Stimulated activated naive B cell treated with anti-CD40 and anti-IgM and Interleukin-4, amounts not matched to agents 10 μg/mL and 1 μg/mL and 100 μg/mL, for 72 hours (primary cell): ENCODE measurements at regions not wholly inside any gene's neighbourhood (a gene's known extent, or its start where the extent isn't known, plus 50 kb on each side); places are given as distances from the start of the nearest gene placed in this dataset.
A peak's percentile ranks its signal among the peaks of the same experiment; 100 is the strongest.

ENCODE experiments used
- ATAC-seq, 2 donors: fragments of 150-1000 bp; cut with Tn5 transposase; replicated peaks; 2 replicates each; pipeline ENCODE4 v1.10.0; 2021; ENCODE audit warnings: moderate library complexity in 1 of 2
- DNase-seq: peaks from one replicate; pipeline ENCODE4 v3.0.0; 2021
- H3K27ac Mint-ChIP-seq: one replicate; pipeline ENCODE4 v1.8.0; 2022; ENCODE audit warnings: mild to moderate bottlenecking, mixed read lengths
- H3K27me3 Mint-ChIP-seq, 2 donors: one replicate each; pipeline ENCODE4 v1.8.0; 2022; ENCODE audit warnings: mixed read lengths in 2 of 2
- H3K36me3 Mint-ChIP-seq, 2 donors: one replicate each; pipeline ENCODE4 v1.8.0; 2022; ENCODE audit warnings: mixed read lengths in 2 of 2, mild to moderate bottlenecking in 1 of 2
- H3K4me1 Mint-ChIP-seq, 2 donors: one replicate each; pipeline ENCODE4 v1.8.0; 2022; ENCODE audit warnings: mixed read lengths in 2 of 2, mild to moderate bottlenecking in 1 of 2
- H3K4me3 Mint-ChIP-seq, 2 donors: one replicate each; pipeline ENCODE4 v1.8.0; 2022; ENCODE audit warnings: mild to moderate bottlenecking in 2 of 2, mixed read lengths in 2 of 2, moderate library complexity in 1 of 2
- H3K9me3 Mint-ChIP-seq, 2 donors: one replicate each; pipeline ENCODE4 v1.8.0; 2022; ENCODE audit warnings: mixed read lengths in 2 of 2, mild to moderate bottlenecking in 1 of 2

- no peak for DNase-seq
- H3K36me3 Mint-ChIP-seq: peaks cover 0 to 4% of the 10 kb centered on the region in 2 donors
- peaks cover 2 to 6% of the 10 kb centered on the region in 2 donors for H3K4me1 Mint-ChIP-seq
- no peak overlapping the region for H3K27ac Mint-ChIP-seq
- ATAC-seq: no peak
- H3K27me3 Mint-ChIP-seq: peaks cover 14 to 19% of the 10 kb centered on the region in 2 donors
- H3K9me3 Mint-ChIP-seq: peaks cover 0 to 6% of the 10 kb centered on the region in 2 donors
- H3K4me3 Mint-ChIP-seq: no peak overlapping the region
These were observed 231.9 kb upstream of the RAB6C start for GRCh38 chr2:129747500-129748125.

- Mint-ChIP-seq H3K4me3 (no peak overlapping the region), H3K27me3 (peaks cover 14 to 19% of the 10 kb centered on the region in 2 donors), H3K36me3 (peaks cover 0 to 4% of the 10 kb centered on the region in 2 donors), H3K4me1 (peaks cover 2 to 6% of the 10 kb centered on the region in 2 donors), H3K27ac (no peak overlapping the region), H3K9me3 (peaks cover 0 to 6% of the 10 kb centered on the region in 2 donors)
- ATAC-seq (peak; percentile 49 to 57), DNase-seq (no peak)
These were observed 231.2 kb upstream of the RAB6C start for GRCh38 chr2:129748250-129748649.

GRCh38 chr2:129748653-129749052 is 230.8 kb upstream of the RAB6C start:
- peaks cover 2 to 6% of the 10 kb centered on the region in 2 donors for H3K4me1 Mint-ChIP-seq
- peaks cover 14 to 19% of the 10 kb centered on the region in 2 donors for H3K27me3 Mint-ChIP-seq
- H3K9me3 Mint-ChIP-seq: peaks cover 0 to 6% of the 10 kb centered on the region in 2 donors
- ATAC-seq (peak; percentile 45 to 54), DNase-seq (no peak)
- H3K4me3 Mint-ChIP-seq: no peak overlapping the region
- H3K27ac Mint-ChIP-seq: no peak overlapping the region
- H3K36me3 Mint-ChIP-seq: peaks cover 0 to 4% of the 10 kb centered on the region in 2 donors

- DNase-seq: no peak
- peaks cover 0 to 4% of the 10 kb centered on the region in 2 donors for H3K36me3 Mint-ChIP-seq
- no peak overlapping the region for H3K4me3 Mint-ChIP-seq
- no peak overlapping the region for H3K27ac Mint-ChIP-seq
- peak; percentile 53 to 58 for ATAC-seq
- H3K9me3 Mint-ChIP-seq: peaks cover 0 to 4% of the 10 kb centered on the region in 2 donors
- peaks cover 13 to 19% of the 10 kb centered on the region in 2 donors for H3K27me3 Mint-ChIP-seq
- H3K4me1 Mint-ChIP-seq: peaks cover 2 to 6% of the 10 kb centered on the region in 2 donors
These were observed 228.1 kb upstream of the RAB6C start for GRCh38 chr2:129751409-129751808.

- Mint-ChIP-seq H3K4me3 (no peak overlapping the region), H3K27ac (no peak overlapping the region)
These were observed 227.3 kb upstream of the RAB6C start for GRCh38 chr2:129752176-129752575.

GRCh38 chr2:129752686-129753085 is 226.8 kb upstream of the RAB6C start:
- no peak for DNase-seq
- Mint-ChIP-seq H3K36me3 (peaks cover 0 to 4% of the 10 kb centered on the region in 2 donors), H3K4me1 (peaks cover 2 to 6% of the 10 kb centered on the region in 2 donors), H3K4me3 (no peak overlapping the region), H3K27me3 (peaks cover 12 to 19% of the 10 kb centered on the region in 2 donors), H3K9me3 (peaks cover 0 to 4% of the 10 kb centered on the region in 2 donors), H3K27ac (no peak overlapping the region)
- no peak for ATAC-seq

More at GRCh38 chr2:129752176-129752575, 227.3 kb upstream of the RAB6C start:
- Mint-ChIP-seq H3K36me3 (peaks cover 0 to 4% of the 10 kb centered on the region in 2 donors), H3K27me3 (peaks cover 12 to 19% of the 10 kb centered on the region in 2 donors), H3K4me1 (peaks cover 2 to 6% of the 10 kb centered on the region in 2 donors), H3K9me3 (peaks cover 0 to 4% of the 10 kb centered on the region in 2 donors)
- DNase-seq: no peak
- ATAC-seq: no peak

- ATAC-seq (no peak), DNase-seq (no peak)
- Mint-ChIP-seq H3K27ac (no peak overlapping the region), H3K36me3 (peaks cover 0 to 4% of the 10 kb centered on the region in 2 donors), H3K27me3 (peaks cover 12 to 15% of the 10 kb centered on the region in 2 donors), H3K4me1 (peaks cover 2 to 6% of the 10 kb centered on the region in 2 donors), H3K9me3 (peaks cover 0 to 4% of the 10 kb centered on the region in 2 donors), H3K4me3 (no peak overlapping the region)
These were observed 226.2 kb upstream of the RAB6C start for GRCh38 chr2:129753261-129753660.

- H3K9me3 Mint-ChIP-seq: peaks cover 0 to 4% of the 10 kb centered on the region in 2 donors
- H3K4me3 Mint-ChIP-seq: no peak overlapping the region
- no peak overlapping the region for H3K27ac Mint-ChIP-seq
- H3K36me3 Mint-ChIP-seq: peaks cover 0 to 4% of the 10 kb centered on the region in 2 donors
- no peak for DNase-seq
- ATAC-seq: no peak
- H3K4me1 Mint-ChIP-seq: peaks cover 2 to 11% of the 10 kb centered on the region in 2 donors
- H3K27me3 Mint-ChIP-seq: peaks cover 4 to 5% of the 10 kb centered on the region in 2 donors
These were observed 225.0 kb upstream of the RAB6C start for GRCh38 chr2:129754421-129754820.

GRCh38 chr2:129754831-129755230 is 224.6 kb upstream of the RAB6C start:
- Mint-ChIP-seq H3K4me1 (peaks cover 2 to 11% of the 10 kb centered on the region in 2 donors), H3K36me3 (peaks cover 0 to 4% of the 10 kb centered on the region in 2 donors), H3K4me3 (no peak overlapping the region), H3K27me3 (peaks cover 4 to 5% of the 10 kb centered on the region in 2 donors), H3K27ac (no peak overlapping the region), H3K9me3 (peaks cover 0 to 4% of the 10 kb centered on the region in 2 donors)
- no peak for DNase-seq
- ATAC-seq: no peak

GRCh38 chr2:129755786-129756185 is 223.7 kb upstream of the RAB6C start:
- DNase-seq (no peak), ATAC-seq (no peak)
- Mint-ChIP-seq H3K27ac (no peak overlapping the region), H3K9me3 (peaks cover 0 to 1% of the 10 kb centered on the region in 2 donors), H3K36me3 (peaks cover 0 to 1% of the 10 kb centered on the region in 2 donors), H3K4me3 (no peak overlapping the region), H3K4me1 (peaks cover 2 to 9% of the 10 kb centered on the region in 2 donors), H3K27me3 (peaks cover 3 to 4% of the 10 kb centered on the region in 2 donors)

- DNase-seq (no peak), ATAC-seq (no peak)
- Mint-ChIP-seq H3K4me1 (peaks cover 2 to 6% of the 10 kb centered on the region in 2 donors), H3K4me3 (no peak overlapping the region), H3K9me3 (no peaks in the 10 kb centered on the region), H3K27me3 (peaks cover 0 to 4% of the 10 kb centered on the region in 2 donors), H3K27ac (no peak overlapping the region), H3K36me3 (no peaks in the 10 kb centered on the region)
These were observed 223.2 kb upstream of the RAB6C start for GRCh38 chr2:129756276-129756675.

GRCh38 chr2:129757366-129757914 is 222.0 kb upstream of the RAB6C start:
- Mint-ChIP-seq H3K9me3 (no peaks in the 10 kb centered on the region), H3K4me3 (no peak overlapping the region), H3K4me1 (peaks cover 0 to 6% of the 10 kb centered on the region in 2 donors), H3K27ac (no peak overlapping the region), H3K27me3 (peaks cover 0 to 4% of the 10 kb centered on the region in 2 donors), H3K36me3 (no peaks in the 10 kb centered on the region)
- no peak for ATAC-seq
- DNase-seq: no peak

- ATAC-seq (peak in 1 of 2 donors; percentile 7), DNase-seq (no peak)
- Mint-ChIP-seq H3K4me3 (peak overlapping the region in 1 of 2 donors; percentile 55), H3K4me1 (peaks cover 0 to 6% of the 10 kb centered on the region in 2 donors), H3K27ac (peak overlapping the region; percentile 33), H3K36me3 (no peaks in the 10 kb centered on the region), H3K27me3 (peaks cover 0 to 4% of the 10 kb centered on the region in 2 donors), H3K9me3 (no peaks in the 10 kb centered on the region)
These were observed 221.3 kb upstream of the RAB6C start for GRCh38 chr2:129757915-129758783.
